ENCODE measurements at regions not wholly inside any gene's neighbourhood (a gene's known extent, or its start where the extent isn't known, plus 50 kb on each side); places are given as distances from the start of the nearest gene placed in this dataset.

DNA sequence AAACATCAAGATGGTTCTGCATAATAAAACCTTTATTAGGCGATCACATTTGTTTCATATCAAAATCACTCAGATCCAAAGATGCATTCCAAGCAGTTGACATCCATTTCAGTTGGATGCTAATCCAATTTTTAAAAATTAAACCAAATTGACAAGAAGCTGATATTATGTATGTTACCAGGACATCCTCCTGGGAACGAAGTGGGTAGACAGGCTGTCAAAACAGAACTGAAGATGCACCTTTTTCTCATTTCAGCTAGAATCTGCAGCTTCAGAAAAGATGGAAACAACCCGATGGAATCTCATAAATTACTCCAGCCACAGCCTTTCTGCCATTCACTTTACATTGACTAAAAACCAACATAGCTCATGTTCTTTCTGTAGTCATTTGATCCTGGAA is 268.4 kb downstream of the PLPP3 start:
- Histone ChIP-seq H2AFZ (ENCODE audit: low read length) (no peak overlapping the region), H3K27me3 (ENCODE audit: control insufficient read depth in 1 of 2, insufficient read depth in 2 of 2, low read length in 2 of 2) (0 out of 5 replicates have a peak, but pooled peaks cover 0 to 1% of the 10 kb centered on the region in 2 experiments), H3K79me2 (ENCODE audit: insufficient read depth, low read length) (no peaks in the 10 kb centered on the region), H3K9ac (ENCODE audit: insufficient read depth, low read depth, low read length) (no peak overlapping the region), H3K4me1 (ENCODE audit: insufficient read depth, low read length) (peaks cover 18% of the 10 kb centered on the region), H3K36me3 (replicated peaks in 1 of 2; ENCODE audit: control insufficient read depth in 1 of 2, insufficient read depth in 2 of 2, low read length in 2 of 2) (no peaks in the 10 kb centered on the region), H4K20me1 (ENCODE audit: insufficient read depth, low read length) (no peaks in the 10 kb centered on the region), H3K9me3 (ENCODE audit: low read length) (peaks cover 7% of the 10 kb centered on the region; the same call in 1 of the 2 replicates), H3K27ac (ENCODE audit: extremely low read length, insufficient read depth, low read length) (no peak overlapping the region), H3K4me2 (ENCODE audit: low read depth, low read length) (no peak overlapping the region), H3K4me3 (replicated peaks in 1 of 3; ENCODE audit: insufficient read depth in 1 of 3, low read depth in 2 of 3, low read length in 3 of 3) (no peak overlapping the region)
- POLR2A ChIA-PET = no interaction called here
- no peak for DNase-seq (ENCODE audit: low spot score)
- intact Hi-C loops (cut with micrococcal nuclease; ENCODE audit: unreplicated experiment) (no loop called here), in situ Hi-C loops (cut with HindIII; ENCODE audit: extremely low pct_ligation_motif_present, low pct_unique_long_range_greater_than_20kb) (no loop called here)
- no peak for FAIRE-seq
- no peak for ATAC-seq
- TF ChIP-seq ZNF605 (CRISPR knock-in tag; IDR thresholded peaks at IDR 0.05) = no peak
- no peak for TF ChIP-seq POLR2A (IDR thresholded peaks at IDR 0.05; ENCODE audit: insufficient read depth in 1 of 2, low read depth in 2 of 2, low read length in 2 of 2)
- CTCF ChIA-PET (ENCODE audit: low intra/inter-chr PET ratio, low total read pairs) = no interaction called here
- WGBS (ENCODE audit: low lambda C conversion rate) = 80% methylated on average over 3 of the region's 3 CpGs
- no TSS peak for BruUV-seq (replicated peaks)

DNA sequence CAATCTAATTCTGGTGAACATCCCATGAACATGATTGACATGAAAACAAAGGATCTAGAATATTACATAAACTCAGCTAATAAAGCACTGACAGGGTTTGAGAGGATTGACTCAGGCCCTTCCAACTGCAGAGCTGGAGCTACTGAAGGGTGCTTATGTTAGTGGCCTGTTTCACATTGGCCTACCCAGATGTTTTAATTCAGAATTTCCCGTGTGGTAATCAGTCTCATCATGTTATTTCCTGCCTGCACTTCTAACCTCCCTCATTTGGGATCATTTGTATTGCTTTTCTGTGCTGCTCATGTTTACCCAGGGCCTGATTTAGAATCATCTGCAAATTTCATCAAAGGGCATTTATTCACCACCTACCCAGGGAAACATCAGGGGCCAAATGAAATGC is 270.3 kb downstream of the PLPP3 start:
- H3K27ac ChIP-seq (ENCODE audit: extremely low read length, insufficient read depth, low read length) = no peak overlapping the region
- H3K4me3 ChIP-seq (replicated peaks in 1 of 3; ENCODE audit: insufficient read depth in 1 of 3, low read depth in 2 of 3, low read length in 3 of 3) = no peak overlapping the region
- WGBS (ENCODE audit: low lambda C conversion rate) = 44% methylated on average over 1 of the region's 1 CpG
- TF ChIP-seq HNRNPH1 (optimal IDR thresholded peaks at IDR 0.05; ENCODE audit: low read depth, low read length) (no peak), ZNF737 (CRISPR knock-in tag; IDR thresholded peaks at IDR 0.05; ENCODE audit: borderline replicate concordance) (no peak), SALL1 (CRISPR knock-in tag; IDR thresholded peaks at IDR 0.05) (no peak), MTA1 (CRISPR knock-in tag; IDR thresholded peaks at IDR 0.05; ENCODE audit: borderline replicate concordance) (no peak), CAMTA2 (CRISPR knock-in tag; IDR thresholded peaks at IDR 0.05; ENCODE audit: borderline replicate concordance) (no peak), ZNF703 (CRISPR knock-in tag; IDR thresholded peaks at IDR 0.05; ENCODE audit: borderline replicate concordance) (no peak), ZNF788 (CRISPR knock-in tag; IDR thresholded peaks at IDR 0.05; ENCODE audit: borderline replicate concordance) (no peak)
- TF ChIP-seq, protein P1, sequence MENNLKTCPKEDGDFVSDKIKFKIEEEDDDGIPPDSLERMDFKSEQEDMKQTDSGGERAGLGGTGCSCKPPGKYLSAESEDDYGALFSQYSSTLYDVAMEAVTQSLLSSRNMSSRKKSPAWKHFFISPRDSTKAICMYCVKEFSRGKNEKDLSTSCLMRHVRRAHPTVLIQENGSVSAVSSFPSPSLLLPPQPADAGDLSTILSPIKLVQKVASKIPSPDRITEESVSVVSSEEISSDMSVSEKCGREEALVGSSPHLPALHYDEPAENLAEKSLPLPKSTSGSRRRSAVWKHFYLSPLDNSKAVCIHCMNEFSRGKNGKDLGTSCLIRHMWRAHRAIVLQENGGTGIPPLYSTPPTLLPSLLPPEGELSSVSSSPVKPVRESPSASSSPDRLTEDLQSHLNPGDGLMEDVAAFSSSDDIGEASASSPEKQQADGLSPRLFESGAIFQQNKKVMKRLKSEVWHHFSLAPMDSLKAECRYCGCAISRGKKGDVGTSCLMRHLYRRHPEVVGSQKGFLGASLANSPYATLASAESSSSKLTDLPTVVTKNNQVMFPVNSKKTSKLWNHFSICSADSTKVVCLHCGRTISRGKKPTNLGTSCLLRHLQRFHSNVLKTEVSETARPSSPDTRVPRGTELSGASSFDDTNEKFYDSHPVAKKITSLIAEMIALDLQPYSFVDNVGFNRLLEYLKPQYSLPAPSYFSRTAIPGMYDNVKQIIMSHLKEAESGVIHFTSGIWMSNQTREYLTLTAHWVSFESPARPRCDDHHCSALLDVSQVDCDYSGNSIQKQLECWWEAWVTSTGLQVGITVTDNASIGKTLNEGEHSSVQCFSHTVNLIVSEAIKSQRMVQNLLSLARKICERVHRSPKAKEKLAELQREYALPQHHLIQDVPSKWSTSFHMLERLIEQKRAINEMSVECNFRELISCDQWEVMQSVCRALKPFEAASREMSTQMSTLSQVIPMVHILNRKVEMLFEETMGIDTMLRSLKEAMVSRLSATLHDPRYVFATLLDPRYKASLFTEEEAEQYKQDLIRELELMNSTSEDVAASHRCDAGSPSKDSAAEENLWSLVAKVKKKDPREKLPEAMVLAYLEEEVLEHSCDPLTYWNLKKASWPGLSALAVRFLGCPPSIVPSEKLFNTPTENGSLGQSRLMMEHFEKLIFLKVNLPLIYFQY (CRISPR knock-in tag; IDR thresholded peaks at IDR 0.05; ENCODE audit: borderline replicate concordance) = no peak
- TF ChIP-seq, protein P2, sequence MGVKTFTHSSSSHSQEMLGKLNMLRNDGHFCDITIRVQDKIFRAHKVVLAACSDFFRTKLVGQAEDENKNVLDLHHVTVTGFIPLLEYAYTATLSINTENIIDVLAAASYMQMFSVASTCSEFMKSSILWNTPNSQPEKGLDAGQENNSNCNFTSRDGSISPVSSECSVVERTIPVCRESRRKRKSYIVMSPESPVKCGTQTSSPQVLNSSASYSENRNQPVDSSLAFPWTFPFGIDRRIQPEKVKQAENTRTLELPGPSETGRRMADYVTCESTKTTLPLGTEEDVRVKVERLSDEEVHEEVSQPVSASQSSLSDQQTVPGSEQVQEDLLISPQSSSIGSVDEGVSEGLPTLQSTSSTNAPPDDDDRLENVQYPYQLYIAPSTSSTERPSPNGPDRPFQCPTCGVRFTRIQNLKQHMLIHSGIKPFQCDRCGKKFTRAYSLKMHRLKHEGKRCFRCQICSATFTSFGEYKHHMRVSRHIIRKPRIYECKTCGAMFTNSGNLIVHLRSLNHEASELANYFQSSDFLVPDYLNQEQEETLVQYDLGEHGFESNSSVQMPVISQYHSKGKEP (CRISPR knock-in tag; IDR thresholded peaks at IDR 0.05) = no peak
- H3K4me2 ChIP-seq (ENCODE audit: low read depth, low read length) = no peak overlapping the region
- H2AFZ ChIP-seq (ENCODE audit: low read length) = no peak overlapping the region
- CTCF ChIA-PET (ENCODE audit: low intra/inter-chr PET ratio, low total read pairs) = no interaction called here
- peaks cover 2% of the 10 kb centered on the region; the same call in 1 of the 2 replicates for H3K9me3 ChIP-seq (ENCODE audit: low read length)
- H3K27me3 ChIP-seq (ENCODE audit: control insufficient read depth in 1 of 2, insufficient read depth in 2 of 2, low read length in 2 of 2) = 0 out of 5 replicates have a peak, but pooled peaks cover 0 to 1% of the 10 kb centered on the region in 2 experiments
- intact Hi-C loops (cut with micrococcal nuclease; ENCODE audit: unreplicated experiment) (no loop called here), in situ Hi-C loops (cut with HindIII; ENCODE audit: extremely low pct_ligation_motif_present, low pct_unique_long_range_greater_than_20kb) (no loop called here)
- BruUV-seq (replicated peaks) = no TSS peak
- H4K20me1 ChIP-seq (ENCODE audit: insufficient read depth, low read length) = no peaks in the 10 kb centered on the region
- FAIRE-seq (no peak), ATAC-seq (no peak), DNase-seq (ENCODE audit: low spot score) (no peak)
- POLR2A ChIA-PET = no interaction called here
- peaks cover 14% of the 10 kb centered on the region for H3K4me1 ChIP-seq (ENCODE audit: insufficient read depth, low read length)
- H3K36me3 ChIP-seq (replicated peaks in 1 of 2; ENCODE audit: control insufficient read depth in 1 of 2, insufficient read depth in 2 of 2, low read length in 2 of 2) = no peaks in the 10 kb centered on the region
- H3K9ac ChIP-seq (ENCODE audit: insufficient read depth, low read depth, low read length) = no peak overlapping the region
- no peaks in the 10 kb centered on the region for H3K79me2 ChIP-seq (ENCODE audit: insufficient read depth, low read length)
